HL-60/S4 treated with phorbol 12-myristate 13-acetate at 8.2 ng/mL for 4 days and 3 days (cell line): ENCODE measurements at regions not wholly inside any gene's neighbourhood (a gene's known extent, or its start where the extent isn't known, plus 50 kb on each side); places are given as distances from the start of the nearest gene placed in this dataset.

ENCODE experiments used
- in situ Hi-C: fragments of 300-500 bp; cut with MboI; formaldehyde crosslinking; loops from 2 replicates; pipeline ENCODE4 v1.15.0; 2022; ENCODE audit warnings: low sequenced_read_pairs

- in situ Hi-C loops: no loop called here
These were observed 491.6 kb downstream of the QKI start for GRCh38 chr6:163906006-163906710.

- in situ Hi-C loops: no loop called here
These were observed 489.7 kb downstream of the QKI start for GRCh38 chr6:163904186-163904585.

GRCh38 chr6:163903541-163903940 is 489.0 kb downstream of the QKI start:
- in situ Hi-C loops: no loop called here

GRCh38 chr6:163902993-163903392 is 488.5 kb downstream of the QKI start:
- in situ Hi-C loops: no loop called here

GRCh38 chr6:163901681-163902080 is 487.2 kb downstream of the QKI start:
- in situ Hi-C loops: no loop called here

GRCh38 chr6:163900570-163900969 is 486.1 kb downstream of the QKI start:
- in situ Hi-C loops: no loop called here

- in situ Hi-C loops: no loop called here
These were observed 483.2 kb downstream of the QKI start for GRCh38 chr6:163897669-163898068.

- in situ Hi-C loops: no loop called here
These were observed 482.5 kb downstream of the QKI start for GRCh38 chr6:163897030-163897429.

- in situ Hi-C loops: no loop called here
These were observed 480.6 kb downstream of the QKI start for GRCh38 chr6:163895162-163895561.

GRCh38 chr6:163893609-163894189 is 479.2 kb downstream of the QKI start:
- in situ Hi-C loops: no loop called here

- in situ Hi-C loops: no loop called here
These were observed 478.5 kb downstream of the QKI start for GRCh38 chr6:163892824-163893561.

GRCh38 chr6:163889904-163890514 is 475.5 kb downstream of the QKI start:
- in situ Hi-C loops: no loop called here

- in situ Hi-C loops: no loop called here
These were observed 473.7 kb downstream of the QKI start for GRCh38 chr6:163888030-163888819.

GRCh38 chr6:163886428-163886827 is 471.9 kb downstream of the QKI start:
- in situ Hi-C loops: no loop called here

GRCh38 chr6:163883984-163884383 is 469.5 kb downstream of the QKI start:
- in situ Hi-C loops: no loop called here

- in situ Hi-C loops: no loop called here
These were observed 464.2 kb downstream of the QKI start for GRCh38 chr6:163878698-163879097.

GRCh38 chr6:163877877-163878639 is 463.5 kb downstream of the QKI start:
- in situ Hi-C loops: no loop called here

GRCh38 chr6:163876391-163876790 is 461.9 kb downstream of the QKI start:
- in situ Hi-C loops: no loop called here

- in situ Hi-C loops: no loop called here
These were observed 460.3 kb downstream of the QKI start for GRCh38 chr6:163874784-163875183.

GRCh38 chr6:163872335-163872734 is 457.8 kb downstream of the QKI start:
- in situ Hi-C loops: no loop called here
